HG03066 (cell line): ENCODE measurements at regions not wholly inside any gene's neighbourhood (a gene's known extent, or its start where the extent isn't known, plus 50 kb on each side); places are given as distances from the start of the nearest gene placed in this dataset.
"Not testable (repeated sequence)": the region's sequence is repeated elsewhere in the genome, so short reads cannot be mapped to it uniquely, and the experiment has no call there.

Experiments
- ATAC-seq: cut with Tn5 transposase; IDR thresholded peaks from one replicate; pipeline ENCODE4 v1.9.1; 2021; ENCODE audit warnings: low read depth; ENCODE audit not compliant: unreplicated experiment

GRCh38 chr11:104705490-104706190 lies 192.6 kb downstream of the CASP12 start:
- ATAC-seq, result peak; percentile 99

- ATAC-seq, result no peak
These were observed 193.4 kb downstream of the CASP12 start for GRCh38 chr11:104704888-104705287.

GRCh38 chr11:104704146-104704830 lies 194.0 kb downstream of the CASP12 start:
- no peak for ATAC-seq

- ATAC-seq, result no peak
These were observed 197.7 kb downstream of the CASP12 start for GRCh38 chr11:104700609-104701008.

- ATAC-seq, result no peak
These were observed 198.3 kb downstream of the CASP12 start for GRCh38 chr11:104699981-104700380.

GRCh38 chr11:104695065-104695463 lies 203.2 kb downstream of the CASP12 start:
- no peak for ATAC-seq

- no peak for ATAC-seq
These were observed 203.8 kb downstream of the CASP12 start for GRCh38 chr11:104694259-104695064.

- no peak for ATAC-seq
These were observed 205.5 kb downstream of the CASP12 start for GRCh38 chr11:104692751-104693150.

- ATAC-seq, result no peak
These were observed 207.1 kb downstream of the CASP12 start for GRCh38 chr11:104691129-104691528.

- ATAC-seq, result no peak
These were observed 208.0 kb downstream of the CASP12 start for GRCh38 chr11:104690241-104690640.

- ATAC-seq, result no peak
These were observed 209.5 kb downstream of the CASP12 start for GRCh38 chr11:104688731-104689130.

- ATAC-seq, result no peak
These were observed 216.1 kb downstream of the CASP12 start for GRCh38 chr11:104682206-104682605.

- no peak for ATAC-seq
These were observed 219.0 kb downstream of the CASP12 start for GRCh38 chr11:104679258-104679657.

GRCh38 chr11:104678408-104678807 lies 219.9 kb downstream of the CASP12 start:
- no peak for ATAC-seq

GRCh38 chr11:104677069-104677468 lies 221.2 kb downstream of the CASP12 start:
- not testable (repeated sequence) for ATAC-seq

GRCh38 chr11:104672897-104673296 lies 225.4 kb downstream of the CASP12 start:
- ATAC-seq, result no peak

GRCh38 chr11:104668797-104669463 lies 229.3 kb downstream of the CASP12 start:
- ATAC-seq, result no peak

GRCh38 chr11:104666624-104667023 lies 231.6 kb downstream of the CASP12 start:
- ATAC-seq, result no peak

GRCh38 chr11:104665641-104666040 lies 232.6 kb downstream of the CASP12 start:
- ATAC-seq, result no peak

GRCh38 chr11:104663190-104664140 lies 234.8 kb downstream of the CASP12 start:
- no peak for ATAC-seq
